ENCODE measurements at regions not wholly inside any gene's neighbourhood (a gene's known extent, or its start where the extent isn't known, plus 50 kb on each side); places are given as distances from the start of the nearest gene placed in this dataset.

GRCh38 chr1:38191461-38191860 is 144.9 kb upstream of the POU3F1 start:
- TF ChIP-seq CTCF (conservative IDR thresholded peaks at IDR 0.05) (no peak), EZH2 (IDR thresholded peaks at IDR 0.05; ENCODE audit: low read depth) (no peak)

All from PC-9 (cell line).